ENCODE measurements at regions not wholly inside any gene's neighbourhood (a gene's known extent, or its start where the extent isn't known, plus 50 kb on each side); places are given as distances from the start of the nearest gene placed in this dataset.
"Not testable (repeated sequence)": the region's sequence is repeated elsewhere in the genome, so short reads cannot be mapped to it uniquely, and the experiment has no call there.

DNA sequence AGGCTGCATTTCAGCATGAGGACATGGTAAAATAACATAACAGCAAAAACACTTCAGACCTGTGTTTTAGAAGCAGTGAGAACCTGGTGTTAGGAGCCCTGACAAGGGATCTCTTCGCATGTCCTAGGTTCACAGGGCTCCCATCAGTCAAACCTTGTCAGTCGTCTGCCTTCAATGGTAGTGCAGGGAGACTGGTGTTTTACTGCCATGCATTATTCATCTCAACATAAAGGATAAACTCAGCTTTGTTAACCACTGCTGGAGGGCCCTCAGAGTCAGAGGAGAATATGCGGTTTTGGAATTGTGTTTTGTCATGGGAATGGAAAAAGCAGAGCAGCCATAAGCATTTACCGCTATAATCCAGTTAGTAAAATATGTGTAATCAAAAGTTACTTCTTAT lies 275.9 kb upstream of the GCFC2 start:
- no peak for FAIRE-seq

DNA sequence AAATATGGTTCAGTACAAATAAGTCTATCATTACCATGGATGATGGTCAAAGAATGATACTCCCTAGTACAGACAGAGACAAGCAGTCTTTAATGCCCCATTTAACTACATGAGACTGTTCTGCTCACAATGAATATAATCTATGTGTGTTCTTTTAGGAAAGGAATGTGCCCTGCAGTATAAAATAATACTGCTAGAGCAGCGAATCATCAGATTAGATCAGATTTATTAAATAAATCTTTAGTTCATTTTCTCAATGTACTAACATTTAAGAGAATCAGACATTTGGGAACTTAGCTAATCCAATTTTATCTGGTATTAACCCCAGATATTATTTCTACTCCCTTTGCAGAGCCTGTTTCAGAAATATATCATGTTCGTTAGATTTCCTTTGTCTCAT lies 272.0 kb upstream of the GCFC2 start:
- no peak for FAIRE-seq

DNA sequence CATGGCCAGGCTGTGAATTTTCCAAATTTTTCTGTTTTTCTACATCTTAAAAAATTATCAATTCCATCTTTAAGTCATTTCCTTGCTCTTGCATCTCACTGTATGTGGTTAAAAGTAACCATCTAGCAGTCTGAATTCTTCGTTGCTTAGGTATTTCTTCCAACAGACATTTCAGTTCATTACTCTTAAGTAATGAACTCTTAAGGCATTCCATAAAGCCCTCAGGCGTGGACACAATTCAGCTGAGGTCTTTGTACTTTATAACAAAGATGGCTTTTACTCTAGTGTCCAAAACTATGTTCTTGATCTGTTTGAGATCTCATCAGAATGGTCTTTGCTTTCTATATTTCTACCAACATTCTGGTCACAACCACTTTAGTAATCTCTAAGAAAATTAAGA lies 253.9 kb upstream of the GCFC2 start:
- no peak for FAIRE-seq

DNA sequence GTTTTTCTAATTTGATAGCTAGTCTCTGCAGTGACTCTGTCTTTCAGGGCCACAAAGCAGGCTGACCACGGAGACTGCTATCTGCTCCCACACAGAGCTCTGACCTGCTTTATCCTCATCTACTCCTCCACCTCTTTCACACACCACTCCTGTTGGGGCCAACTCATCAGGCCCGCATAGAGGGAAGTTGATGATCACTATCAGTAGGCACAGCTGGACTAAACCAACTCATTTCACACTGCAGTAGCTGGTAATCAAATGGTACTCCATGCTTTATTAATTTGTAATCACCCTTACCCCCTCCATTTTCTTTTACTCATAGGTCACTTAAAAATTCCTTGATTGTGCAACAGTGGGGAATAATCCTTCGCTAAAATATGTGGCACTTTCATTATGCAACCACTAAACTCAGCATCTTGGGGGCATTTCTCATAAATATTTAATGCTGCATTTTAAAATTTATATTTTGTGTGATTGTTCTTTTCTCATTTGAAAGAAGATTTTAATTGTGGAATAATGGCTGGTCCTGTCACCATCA lies 249.8 kb upstream of the GCFC2 start:
- FAIRE-seq: no peak

DNA sequence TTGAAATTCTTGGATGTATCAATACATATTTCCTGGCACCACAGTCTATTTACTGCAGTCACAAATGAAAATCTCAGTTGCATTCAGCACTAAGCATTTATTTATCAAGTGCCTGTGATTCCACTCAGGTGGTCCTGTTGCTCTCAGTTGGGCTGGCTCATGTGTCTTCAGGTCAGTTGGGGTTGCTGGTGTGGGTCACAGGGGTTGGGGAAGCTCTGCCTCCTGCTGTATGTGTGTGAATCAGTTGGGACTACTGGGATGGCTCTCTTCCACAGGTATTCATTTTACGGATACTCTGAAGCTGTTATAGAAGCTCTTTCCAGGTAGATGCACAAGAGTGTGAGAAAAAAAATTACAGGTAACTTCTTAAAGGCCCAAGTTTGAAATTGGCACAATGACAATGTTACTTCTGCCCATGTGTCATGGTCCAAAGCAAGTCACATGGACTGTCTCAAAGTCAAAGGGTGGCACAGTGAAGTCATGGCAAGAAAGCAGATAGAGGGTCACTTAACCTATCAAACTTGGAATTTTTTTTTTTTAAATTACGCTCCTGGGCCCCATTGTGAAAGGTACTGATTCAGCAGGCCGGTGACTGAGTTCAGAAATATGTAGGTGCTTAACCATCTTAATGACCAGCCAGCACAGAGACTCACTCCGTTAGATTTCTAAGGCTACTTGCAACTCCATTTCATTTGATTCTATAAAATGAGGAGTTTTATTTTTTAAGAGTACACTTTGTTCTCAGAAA lies 249.2 kb upstream of the GCFC2 start:
- no peak for FAIRE-seq

DNA sequence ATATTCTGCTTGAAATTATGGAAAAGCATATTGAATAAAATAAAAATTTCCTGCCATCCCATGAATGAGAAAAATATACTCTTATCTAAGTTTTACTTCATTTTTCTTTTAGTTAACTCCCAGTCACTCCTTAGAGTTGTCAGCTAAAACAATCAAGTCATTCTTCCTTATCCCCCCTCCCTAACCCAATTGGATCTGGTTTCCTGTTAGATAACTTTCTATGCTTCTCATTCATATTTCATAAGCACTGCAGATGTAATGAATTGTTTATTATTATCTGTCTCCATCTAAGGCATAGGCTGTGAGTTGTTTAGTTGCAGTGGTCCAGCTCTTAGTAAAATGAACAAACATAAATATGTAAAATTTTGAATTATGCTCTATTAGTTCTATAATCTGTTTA lies 244.0 kb upstream of the GCFC2 start:
- no peak for FAIRE-seq

DNA sequence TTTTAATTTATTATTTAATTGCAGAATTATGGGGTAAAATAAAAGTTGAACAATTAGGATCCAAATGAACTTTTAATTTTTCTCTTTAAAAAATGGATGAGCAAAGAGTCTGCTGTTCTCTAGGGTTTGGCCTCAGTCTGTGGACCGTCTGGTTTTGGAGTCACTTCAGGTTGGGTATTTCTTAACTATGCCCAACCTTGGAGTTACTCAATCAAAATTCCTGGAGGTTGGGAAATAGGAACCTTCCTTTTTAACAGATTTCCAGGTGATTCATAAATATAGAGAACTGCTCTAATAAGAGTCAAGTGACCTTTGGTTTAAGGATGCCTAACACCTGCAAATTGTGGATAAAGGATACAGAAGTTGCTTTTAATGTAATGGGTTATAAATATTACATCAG lies 241.5 kb upstream of the GCFC2 start:
- FAIRE-seq: no peak

DNA sequence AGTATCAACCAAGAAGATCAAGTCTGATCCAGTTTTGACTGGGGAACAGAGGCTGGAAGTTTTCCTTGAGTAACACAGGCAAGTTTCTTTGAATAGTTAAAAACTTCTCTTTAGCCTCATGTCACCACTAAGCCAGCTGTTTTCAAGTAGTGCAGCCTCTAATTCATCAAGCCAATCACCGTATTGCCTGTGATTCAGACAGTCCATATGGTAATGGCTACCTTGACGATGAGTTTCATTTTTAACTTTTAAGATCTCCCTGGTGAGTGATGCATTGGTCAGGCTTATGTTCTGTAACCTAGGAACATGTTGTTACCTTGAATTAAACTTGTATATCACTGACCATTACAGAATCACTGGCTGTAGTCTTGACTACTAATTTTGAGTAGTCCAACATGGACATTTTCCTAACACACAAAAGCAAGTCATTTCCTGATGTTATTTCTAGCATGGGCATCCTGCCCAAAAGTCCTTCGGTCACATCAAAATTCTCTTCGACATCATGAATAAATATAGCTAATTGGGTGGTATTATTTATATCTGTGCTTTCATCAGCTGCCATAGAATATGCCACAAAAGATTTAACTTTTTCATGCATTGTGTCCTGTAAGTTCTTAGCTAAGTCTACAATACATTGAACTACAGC lies 238.8 kb upstream of the GCFC2 start:
- no peak for FAIRE-seq

DNA sequence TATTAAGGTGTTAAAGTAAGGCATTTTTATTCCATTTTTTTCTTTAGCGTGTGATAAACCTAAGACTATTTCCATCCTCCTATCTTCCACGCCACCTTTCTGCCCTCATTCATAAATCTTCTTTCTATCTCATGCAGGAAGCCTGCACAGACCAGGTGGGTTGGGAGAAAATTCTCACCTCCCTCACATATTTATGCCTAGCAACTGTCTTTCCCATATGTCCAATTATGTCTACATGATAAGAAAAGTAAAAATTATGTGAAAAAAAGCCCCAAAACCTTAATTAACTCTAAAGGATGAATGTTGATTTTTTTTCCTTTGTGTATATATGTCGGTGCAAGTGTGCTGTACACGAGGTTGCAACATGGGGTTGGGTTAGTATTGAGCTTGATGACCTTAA lies 225.6 kb upstream of the GCFC2 start:
- no peak for FAIRE-seq

DNA sequence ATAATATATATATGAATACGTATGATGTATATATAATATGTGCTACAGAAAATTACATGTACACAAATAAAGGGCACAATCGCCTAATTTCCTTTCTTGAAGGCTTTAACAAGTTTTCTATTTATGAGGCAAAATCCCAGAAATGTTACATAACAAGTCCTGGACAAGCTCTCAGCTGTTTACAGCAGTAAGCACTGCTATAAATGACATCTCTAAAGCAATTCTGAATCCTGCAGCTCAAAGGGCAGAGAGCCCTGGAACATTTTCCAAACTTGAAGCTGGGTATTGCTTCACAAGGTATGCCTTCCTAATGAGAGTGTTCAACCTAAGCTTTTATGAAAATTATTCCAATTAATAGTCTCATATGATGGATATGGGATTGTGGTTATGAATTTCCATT lies 222.3 kb upstream of the GCFC2 start:
- no peak for FAIRE-seq

DNA sequence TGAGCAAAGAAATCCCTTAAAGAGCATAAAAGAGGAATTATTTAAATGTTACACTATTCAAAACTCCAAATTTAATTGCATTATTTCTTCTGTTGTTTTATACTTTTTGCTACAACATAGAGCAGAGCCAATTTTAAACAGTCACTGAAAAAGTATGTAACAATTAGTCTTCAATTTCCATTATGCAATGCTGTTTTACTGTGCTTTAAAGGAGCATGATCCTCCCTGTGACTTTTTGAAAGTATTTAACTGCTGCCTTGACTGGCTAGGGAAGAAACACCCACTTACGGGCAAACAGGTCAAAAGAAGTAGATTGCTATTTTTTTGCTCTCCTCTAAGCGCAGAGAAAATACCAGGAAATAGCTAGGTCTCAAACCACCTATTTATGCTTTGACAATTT lies 217.4 kb upstream of the GCFC2 start:
- no peak for FAIRE-seq

DNA sequence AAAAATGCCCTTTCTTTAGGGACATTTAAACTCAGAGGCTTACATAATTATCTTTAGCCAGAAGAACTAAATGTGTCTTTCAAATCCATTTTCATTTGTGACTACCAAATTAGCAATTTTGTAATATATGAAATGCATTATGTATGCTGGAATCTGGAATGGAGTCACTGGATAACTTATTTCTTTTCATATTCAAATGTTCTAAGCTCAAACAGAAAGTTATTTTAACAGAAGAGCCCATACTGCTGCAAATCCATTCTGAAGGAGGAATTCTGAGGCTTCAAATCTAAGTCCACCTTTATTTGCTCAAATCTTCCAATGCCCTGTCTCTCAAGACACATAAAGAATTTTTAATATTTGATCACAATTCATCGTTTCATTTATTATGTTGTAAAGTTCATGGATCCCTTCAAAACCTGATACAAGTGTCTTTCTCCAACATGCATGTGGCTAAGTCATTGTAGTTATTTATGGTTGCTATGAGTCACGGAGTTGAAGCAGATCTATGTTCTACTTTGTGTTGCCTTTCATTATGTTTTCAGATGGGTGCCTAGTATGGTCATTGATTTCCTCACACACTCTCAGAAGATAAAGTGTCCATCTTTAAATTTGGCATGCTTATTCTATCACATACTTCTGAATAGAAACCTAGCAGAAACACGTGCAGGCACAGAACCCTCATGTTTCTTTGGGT lies 214.8 kb upstream of the GCFC2 start:
- FAIRE-seq: no peak

DNA sequence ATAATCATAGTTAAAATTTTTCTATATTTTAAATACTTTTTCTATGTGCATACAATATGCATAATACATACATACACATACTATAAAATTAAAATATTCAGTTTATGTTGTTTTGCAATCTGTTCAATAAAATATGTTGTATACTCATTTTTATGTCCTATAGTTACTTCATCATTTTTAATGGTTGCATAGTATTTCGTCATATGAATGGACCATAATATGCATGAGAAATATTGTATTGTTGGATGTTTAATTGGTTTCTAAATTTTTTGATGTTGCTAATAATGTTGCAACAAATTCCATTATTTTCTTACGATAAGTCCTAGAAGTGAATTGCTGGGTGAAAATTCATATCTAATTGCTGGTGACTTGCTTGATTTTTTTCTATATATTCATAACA lies 211.5 kb upstream of the GCFC2 start:
- peak; percentile 62 for FAIRE-seq

DNA sequence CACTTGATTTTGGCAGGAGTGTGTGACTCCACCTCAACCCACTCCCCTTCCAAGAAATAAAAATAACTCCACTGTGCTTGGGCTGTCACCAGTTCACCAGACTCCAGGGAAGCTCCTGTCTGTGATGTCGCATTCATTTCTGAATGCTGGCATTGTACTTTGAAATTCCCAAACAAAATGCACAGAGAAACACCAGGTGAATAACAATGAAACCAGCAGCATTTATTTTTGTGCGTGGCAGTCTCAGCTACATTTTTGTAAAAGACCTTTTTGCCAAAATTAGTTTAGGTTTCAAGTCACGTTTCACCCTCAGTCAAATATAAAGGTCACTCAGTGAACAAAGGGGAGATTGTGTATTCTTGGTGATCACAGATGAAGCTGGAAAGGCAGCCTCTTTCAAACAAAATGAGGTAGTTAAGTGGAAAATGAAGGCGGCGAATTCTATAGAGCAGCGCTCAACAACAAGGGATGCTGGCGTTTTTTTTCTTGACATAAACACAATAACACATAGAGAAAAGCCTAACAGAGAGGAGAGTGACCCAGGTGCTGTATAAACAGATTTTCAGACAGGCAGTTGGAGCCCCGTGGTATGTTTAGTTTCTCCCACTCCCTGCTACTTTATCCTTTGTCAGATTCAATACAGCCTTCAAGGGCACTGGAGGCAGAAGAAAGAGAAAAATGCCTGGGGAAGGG lies 210.3 kb upstream of the GCFC2 start:
- no peak for FAIRE-seq

DNA sequence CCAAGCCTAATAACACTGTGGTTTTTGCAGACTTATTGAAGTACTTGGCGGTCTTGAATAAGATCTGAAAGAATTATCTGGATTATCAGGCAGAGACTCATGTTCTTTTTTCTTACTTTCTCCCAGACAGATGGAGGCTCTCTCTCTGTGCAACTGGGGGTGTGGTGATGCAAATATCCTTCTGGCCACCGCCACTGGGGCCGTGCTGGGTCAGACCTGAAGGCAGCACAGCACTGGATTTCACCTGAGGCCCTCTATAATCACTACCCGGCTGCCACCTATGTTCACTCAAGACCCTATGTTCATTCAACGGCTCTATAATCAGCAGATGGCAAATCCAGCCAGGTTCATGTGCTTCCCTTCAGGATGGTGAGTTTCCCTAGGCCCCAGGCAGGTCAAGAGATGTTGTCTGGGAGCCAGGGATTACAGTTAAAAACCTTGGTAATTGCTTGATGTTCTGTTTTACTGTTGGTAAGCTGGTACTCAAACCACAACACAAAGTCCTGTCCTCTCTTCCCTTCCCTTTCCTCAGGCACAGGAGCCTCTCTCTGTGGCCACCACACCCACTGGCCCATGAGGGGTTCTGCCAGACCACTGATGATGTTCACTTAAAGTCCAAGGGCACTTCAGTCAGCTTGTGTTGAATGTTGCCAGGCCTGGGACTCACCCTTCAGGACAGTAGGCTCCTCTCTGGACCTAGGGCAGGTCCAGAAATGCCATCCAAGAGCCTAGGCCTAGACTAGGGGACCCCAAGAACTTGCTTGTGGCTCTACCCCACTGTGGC lies 205.3 kb upstream of the GCFC2 start:
- FAIRE-seq: no peak

DNA sequence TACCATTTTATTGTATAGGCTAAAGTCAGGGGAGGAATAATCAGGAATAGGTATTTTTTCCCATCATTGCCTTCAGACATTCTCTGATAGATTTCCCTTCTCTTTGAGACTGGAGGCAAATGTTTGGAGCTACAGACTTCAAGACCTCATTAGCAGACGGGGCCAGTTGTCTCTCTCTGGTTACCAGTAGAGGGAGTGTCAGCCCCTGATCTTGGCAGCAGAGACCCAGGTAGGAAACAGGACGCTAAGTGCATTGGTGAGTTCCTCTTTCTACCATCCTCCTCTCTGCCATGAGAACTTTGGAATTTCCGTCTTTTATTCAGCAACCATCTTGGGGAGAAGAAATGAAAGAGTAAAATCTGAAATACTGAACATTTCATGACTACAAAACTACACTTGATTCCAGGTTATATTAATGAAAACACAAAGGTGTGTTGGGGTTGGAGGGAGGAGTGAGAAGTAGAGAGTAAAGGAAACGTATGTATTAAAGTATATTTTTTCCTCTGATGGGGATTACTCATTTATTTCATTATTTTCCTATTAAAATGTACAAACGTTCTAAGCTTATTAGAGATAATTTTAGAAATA lies 186.2 kb upstream of the GCFC2 start:
- FAIRE-seq: no peak

DNA sequence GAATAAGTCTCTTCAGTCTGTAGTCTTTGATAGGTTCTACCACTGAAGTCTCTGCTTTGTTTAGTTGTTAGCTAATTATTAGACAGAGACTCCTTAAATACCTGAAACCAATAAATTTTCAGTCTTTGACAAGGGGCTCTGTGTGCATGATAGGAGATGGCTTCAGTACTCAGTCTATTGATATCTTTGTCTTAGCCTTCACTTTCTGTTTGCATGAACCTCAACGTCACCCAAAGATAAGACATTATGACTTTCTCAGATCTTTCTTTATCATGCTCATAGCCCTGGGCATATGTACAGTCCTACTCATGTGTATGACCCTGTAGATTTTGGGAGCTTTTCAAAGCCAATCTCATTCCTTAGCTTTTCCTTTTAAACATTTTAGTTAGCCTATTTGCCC lies 183.5 kb upstream of the GCFC2 start:
- FAIRE-seq: no peak

DNA sequence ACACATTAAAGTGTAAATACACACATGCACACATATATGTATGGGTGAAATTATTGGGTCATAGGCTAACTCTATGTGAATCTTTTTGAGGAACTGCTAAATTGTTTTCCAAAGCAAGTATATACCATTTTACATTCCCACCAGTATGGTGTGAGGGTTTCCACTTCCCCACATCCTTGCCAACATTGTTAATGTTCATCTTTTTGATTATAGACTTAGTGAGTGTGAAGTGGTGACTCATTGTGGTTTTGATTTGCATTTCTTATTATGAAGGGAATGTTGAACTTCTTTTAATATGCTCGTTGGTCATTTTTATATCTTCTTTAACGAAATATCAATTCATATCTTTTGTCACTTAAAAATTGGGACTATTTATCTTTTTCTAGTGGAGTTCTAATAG lies 181.8 kb upstream of the GCFC2 start:
- no peak for FAIRE-seq

DNA sequence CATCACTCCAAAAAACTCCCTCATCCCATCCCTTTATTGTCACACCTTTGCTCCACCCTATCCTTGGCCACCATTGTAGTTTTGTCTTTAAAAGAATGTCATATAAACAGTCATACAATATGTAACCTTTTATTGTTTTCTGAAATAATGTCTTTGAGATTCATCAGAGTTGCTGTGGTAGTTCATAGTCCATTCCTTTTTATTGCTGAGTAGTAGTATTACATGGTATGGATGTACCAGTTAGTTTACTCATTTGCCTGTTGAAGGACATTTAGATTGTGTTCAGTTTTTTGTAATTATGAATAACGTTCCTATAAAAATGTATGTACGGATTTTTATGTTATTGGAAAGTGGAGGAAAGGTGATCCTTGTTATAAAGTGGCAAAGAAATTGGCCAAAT lies 171.8 kb upstream of the GCFC2 start:
- no peak for FAIRE-seq

DNA sequence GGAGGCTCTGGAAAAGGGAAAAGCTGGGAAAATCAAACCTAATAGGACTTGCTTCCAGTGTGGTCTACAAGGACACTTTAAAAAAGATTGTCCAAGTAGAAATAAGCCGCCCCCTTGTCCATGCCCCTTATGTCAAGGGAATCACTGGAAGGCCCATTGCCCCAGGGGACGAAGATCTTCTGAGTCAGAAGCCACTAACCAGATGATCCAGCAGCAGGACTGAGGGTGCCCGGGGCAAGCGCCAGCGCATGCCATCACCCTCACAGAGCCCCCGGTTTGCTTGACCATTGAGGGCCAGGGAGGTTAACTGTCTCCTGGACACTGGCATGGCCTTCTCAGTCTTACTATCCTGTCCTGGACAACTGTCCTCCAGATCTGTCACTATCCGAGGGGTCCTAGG lies 164.9 kb upstream of the GCFC2 start:
- not testable (repeated sequence) for FAIRE-seq

DNA sequence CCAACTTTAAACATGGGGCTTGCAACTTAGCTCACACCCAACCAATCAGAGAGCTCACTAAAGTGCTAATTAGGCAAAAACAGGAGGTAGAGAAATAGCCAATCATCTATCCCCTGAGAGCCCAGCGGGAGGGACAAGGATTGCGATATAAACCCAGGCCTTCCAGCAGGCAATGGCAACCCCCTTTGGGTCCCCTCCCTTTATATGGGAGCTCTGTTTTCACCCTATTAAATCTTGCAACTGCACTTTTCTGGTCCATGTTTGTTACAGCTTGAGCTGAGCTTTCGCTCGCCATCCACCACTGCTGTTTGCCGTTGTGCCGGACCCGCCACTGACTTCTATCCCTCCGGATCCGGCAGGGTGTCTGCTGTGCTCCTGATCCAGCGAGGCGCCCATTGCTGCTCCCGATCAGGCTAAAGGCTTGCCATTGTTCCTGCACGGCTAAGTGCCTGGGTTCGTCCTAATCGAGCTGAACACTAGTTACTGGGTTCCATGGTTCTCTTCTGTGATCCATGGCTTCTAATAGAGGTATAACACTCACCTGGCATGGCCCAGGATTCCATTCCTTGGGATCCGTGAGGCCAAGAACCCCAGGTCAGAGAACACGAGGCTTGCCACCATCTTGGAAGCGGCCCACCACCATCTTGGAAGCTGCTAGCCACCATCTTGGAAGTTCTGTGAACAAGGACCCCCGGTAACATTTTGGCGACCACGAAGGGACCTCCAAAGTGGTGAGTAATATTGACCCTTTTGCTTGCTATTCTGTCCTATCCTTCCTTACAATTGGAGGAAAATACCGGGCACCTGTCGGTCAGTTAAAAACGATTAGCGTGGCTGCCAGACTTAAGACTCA lies 161.3 kb upstream of the GCFC2 start:
- not testable (repeated sequence) for FAIRE-seq
